ENCODE measurements at regions not wholly inside any gene's neighbourhood (a gene's known extent, or its start where the extent isn't known, plus 50 kb on each side); places are given as distances from the start of the nearest gene placed in this dataset.

DNA sequence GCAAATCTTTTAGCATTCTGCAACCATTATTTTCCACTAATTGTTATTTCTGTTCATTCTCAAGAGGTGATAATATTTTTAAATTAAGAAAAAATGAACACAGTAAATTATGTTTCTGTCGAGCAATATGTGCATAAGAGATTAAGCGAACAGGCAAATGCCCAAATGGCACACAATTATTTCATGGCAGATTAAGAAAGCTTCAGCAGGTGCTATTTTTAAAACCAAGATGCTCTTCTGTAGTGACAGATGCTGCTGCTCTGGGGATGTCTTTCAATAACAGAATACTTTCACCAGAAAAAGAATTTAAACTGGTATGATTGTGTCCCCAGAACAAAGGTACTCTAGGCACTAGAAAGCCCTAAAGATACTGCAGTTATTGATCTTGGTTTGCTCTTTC lies 412.7 kb upstream of the SORCS1 start:
- Histone ChIP-seq H3K4me2 (no peak overlapping the region), H3K9me2 (ENCODE audit: insufficient read depth) (no peaks in the 10 kb centered on the region), H3K4me3 (no peak overlapping the region), H3F3A (replicated peaks; ENCODE audit: low read depth) (no peaks in the 10 kb centered on the region), H3K27me3 (ENCODE audit: insufficient read depth) (no peaks in the 10 kb centered on the region), H3K79me2 (replicated peaks; ENCODE audit: insufficient read depth) (no peaks in the 10 kb centered on the region), H4K20me1 (replicated peaks; ENCODE audit: insufficient read depth) (no peaks in the 10 kb centered on the region), H3K4me1 (ENCODE audit: insufficient read depth) (no peaks in the 10 kb centered on the region), H3K36me3 (ENCODE audit: insufficient read depth) (no peaks in the 10 kb centered on the region), H2AFZ (no peak overlapping the region), H3K27ac (ENCODE audit: low read depth) (no peak overlapping the region)
- Mint-ChIP-seq H3K4me1 (no peaks in the 10 kb centered on the region), H3K36me3 (ENCODE audit: low read depth) (no peaks in the 10 kb centered on the region), H3K9me3 (no peaks in the 10 kb centered on the region), H3K27ac (no peak overlapping the region), H3K27me3 (ENCODE audit: insufficient read depth, low read depth, poor library complexity) (no peaks in the 10 kb centered on the region), H3K4me3 (no peak overlapping the region)
- no peak for TF ChIP-seq STAT1 (IDR thresholded peaks at IDR 0.05; ENCODE audit: unreplicated experiment)
- DNase-seq (ENCODE audit: low spot score) = no peak
- ATAC-seq = no peak

DNA sequence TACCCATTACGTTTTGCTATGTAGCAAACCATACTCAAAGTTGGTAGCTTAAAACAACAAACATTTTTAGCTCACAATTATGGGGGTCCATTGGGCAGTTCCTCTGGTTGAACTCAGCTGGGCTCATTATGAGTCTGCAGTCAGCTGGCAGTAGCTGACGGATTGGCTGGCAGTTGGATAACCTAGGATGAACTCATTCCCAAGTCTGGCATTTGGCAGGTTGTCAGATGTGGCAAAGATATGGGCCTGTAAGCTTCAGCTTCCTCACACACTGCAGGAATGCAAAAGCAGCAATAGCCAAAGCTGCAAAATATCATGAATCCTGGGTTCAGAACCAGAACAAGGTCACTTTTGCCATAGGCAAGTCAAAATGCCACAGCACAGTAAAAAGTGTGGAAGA lies 412.2 kb upstream of the SORCS1 start:
- Histone ChIP-seq H3K27me3 (ENCODE audit: insufficient read depth) (no peaks in the 10 kb centered on the region), H3K9me2 (ENCODE audit: insufficient read depth) (no peaks in the 10 kb centered on the region), H2AFZ (no peak overlapping the region), H3K4me2 (no peak overlapping the region), H3K79me2 (replicated peaks; ENCODE audit: insufficient read depth) (no peaks in the 10 kb centered on the region), H3K4me1 (ENCODE audit: insufficient read depth) (no peaks in the 10 kb centered on the region), H4K20me1 (replicated peaks; ENCODE audit: insufficient read depth) (no peaks in the 10 kb centered on the region), H3F3A (replicated peaks; ENCODE audit: low read depth) (no peaks in the 10 kb centered on the region), H3K4me3 (no peak overlapping the region), H3K27ac (ENCODE audit: low read depth) (no peak overlapping the region), H3K36me3 (ENCODE audit: insufficient read depth) (no peaks in the 10 kb centered on the region)
- H3K27ac Mint-ChIP-seq = no peak overlapping the region
- no peaks in the 10 kb centered on the region for H3K9me3 Mint-ChIP-seq
- H3K4me1 Mint-ChIP-seq = no peaks in the 10 kb centered on the region
- H3K27me3 Mint-ChIP-seq (ENCODE audit: insufficient read depth, low read depth, poor library complexity) = no peaks in the 10 kb centered on the region
- ATAC-seq = no peak
- H3K4me3 Mint-ChIP-seq = no peak overlapping the region
- DNase-seq (ENCODE audit: low spot score) = no peak
- no peaks in the 10 kb centered on the region for H3K36me3 Mint-ChIP-seq (ENCODE audit: low read depth)
- no peak for TF ChIP-seq ZNF331 (CRISPR knock-in tag; IDR thresholded peaks at IDR 0.05; ENCODE audit: low read depth)
- no peak for TF ChIP-seq STAT1 (IDR thresholded peaks at IDR 0.05; ENCODE audit: unreplicated experiment)
- TF ChIP-seq, protein P1, sequence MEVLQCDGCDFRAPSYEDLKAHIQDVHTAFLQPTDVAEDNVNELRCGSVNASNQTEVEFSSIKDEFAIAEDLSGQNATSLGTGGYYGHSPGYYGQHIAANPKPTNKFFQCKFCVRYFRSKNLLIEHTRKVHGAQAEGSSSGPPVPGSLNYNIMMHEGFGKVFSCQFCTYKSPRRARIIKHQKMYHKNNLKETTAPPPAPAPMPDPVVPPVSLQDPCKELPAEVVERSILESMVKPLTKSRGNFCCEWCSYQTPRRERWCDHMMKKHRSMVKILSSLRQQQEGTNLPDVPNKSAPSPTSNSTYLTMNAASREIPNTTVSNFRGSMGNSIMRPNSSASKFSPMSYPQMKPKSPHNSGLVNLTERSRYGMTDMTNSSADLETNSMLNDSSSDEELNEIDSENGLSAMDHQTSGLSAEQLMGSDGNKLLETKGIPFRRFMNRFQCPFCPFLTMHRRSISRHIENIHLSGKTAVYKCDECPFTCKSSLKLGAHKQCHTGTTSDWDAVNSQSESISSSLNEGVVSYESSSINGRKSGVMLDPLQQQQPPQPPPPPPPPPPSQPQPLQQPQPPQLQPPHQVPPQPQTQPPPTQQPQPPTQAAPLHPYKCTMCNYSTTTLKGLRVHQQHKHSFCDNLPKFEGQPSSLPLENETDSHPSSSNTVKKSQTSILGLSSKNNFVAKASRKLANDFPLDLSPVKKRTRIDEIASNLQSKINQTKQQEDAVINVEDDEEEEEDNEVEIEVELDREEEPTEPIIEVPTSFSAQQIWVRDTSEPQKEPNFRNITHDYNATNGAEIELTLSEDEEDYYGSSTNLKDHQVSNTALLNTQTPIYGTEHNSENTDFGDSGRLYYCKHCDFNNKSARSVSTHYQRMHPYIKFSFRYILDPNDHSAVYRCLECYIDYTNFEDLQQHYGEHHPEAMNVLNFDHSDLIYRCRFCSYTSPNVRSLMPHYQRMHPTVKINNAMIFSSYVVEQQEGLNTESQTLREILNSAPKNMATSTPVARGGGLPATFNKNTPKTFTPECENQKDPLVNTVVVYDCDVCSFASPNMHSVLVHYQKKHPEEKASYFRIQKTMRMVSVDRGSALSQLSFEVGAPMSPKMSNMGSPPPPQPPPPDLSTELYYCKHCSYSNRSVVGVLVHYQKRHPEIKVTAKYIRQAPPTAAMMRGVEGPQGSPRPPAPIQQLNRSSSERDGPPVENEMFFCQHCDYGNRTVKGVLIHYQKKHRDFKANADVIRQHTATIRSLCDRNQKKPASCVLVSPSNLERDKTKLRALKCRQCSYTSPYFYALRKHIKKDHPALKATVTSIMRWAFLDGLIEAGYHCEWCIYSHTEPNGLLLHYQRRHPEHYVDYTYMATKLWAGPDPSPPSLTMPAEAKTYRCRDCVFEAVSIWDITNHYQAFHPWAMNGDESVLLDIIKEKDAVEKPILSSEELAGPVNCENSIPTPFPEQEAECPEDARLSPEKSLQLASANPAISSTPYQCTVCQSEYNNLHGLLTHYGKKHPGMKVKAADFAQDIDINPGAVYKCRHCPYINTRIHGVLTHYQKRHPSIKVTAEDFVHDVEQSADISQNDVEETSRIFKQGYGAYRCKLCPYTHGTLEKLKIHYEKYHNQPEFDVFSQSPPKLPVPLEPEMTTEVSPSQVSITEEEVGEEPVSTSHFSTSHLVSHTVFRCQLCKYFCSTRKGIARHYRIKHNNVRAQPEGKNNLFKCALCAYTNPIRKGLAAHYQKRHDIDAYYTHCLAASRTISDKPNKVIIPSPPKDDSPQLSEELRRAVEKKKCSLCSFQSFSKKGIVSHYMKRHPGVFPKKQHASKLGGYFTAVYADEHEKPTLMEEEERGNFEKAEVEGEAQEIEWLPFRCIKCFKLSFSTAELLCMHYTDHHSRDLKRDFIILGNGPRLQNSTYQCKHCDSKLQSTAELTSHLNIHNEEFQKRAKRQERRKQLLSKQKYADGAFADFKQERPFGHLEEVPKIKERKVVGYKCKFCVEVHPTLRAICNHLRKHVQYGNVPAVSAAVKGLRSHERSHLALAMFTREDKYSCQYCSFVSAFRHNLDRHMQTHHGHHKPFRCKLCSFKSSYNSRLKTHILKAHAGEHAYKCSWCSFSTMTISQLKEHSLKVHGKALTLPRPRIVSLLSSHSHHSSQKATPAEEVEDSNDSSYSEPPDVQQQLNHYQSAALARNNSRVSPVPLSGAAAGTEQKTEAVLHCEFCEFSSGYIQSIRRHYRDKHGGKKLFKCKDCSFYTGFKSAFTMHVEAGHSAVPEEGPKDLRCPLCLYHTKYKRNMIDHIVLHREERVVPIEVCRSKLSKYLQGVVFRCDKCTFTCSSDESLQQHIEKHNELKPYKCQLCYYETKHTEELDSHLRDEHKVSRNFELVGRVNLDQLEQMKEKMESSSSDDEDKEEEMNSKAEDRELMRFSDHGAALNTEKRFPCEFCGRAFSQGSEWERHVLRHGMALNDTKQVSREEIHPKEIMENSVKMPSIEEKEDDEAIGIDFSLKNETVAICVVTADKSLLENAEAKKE (CRISPR knock-in tag; IDR thresholded peaks at IDR 0.05) = no peak
- TF ChIP-seq, protein P2, sequence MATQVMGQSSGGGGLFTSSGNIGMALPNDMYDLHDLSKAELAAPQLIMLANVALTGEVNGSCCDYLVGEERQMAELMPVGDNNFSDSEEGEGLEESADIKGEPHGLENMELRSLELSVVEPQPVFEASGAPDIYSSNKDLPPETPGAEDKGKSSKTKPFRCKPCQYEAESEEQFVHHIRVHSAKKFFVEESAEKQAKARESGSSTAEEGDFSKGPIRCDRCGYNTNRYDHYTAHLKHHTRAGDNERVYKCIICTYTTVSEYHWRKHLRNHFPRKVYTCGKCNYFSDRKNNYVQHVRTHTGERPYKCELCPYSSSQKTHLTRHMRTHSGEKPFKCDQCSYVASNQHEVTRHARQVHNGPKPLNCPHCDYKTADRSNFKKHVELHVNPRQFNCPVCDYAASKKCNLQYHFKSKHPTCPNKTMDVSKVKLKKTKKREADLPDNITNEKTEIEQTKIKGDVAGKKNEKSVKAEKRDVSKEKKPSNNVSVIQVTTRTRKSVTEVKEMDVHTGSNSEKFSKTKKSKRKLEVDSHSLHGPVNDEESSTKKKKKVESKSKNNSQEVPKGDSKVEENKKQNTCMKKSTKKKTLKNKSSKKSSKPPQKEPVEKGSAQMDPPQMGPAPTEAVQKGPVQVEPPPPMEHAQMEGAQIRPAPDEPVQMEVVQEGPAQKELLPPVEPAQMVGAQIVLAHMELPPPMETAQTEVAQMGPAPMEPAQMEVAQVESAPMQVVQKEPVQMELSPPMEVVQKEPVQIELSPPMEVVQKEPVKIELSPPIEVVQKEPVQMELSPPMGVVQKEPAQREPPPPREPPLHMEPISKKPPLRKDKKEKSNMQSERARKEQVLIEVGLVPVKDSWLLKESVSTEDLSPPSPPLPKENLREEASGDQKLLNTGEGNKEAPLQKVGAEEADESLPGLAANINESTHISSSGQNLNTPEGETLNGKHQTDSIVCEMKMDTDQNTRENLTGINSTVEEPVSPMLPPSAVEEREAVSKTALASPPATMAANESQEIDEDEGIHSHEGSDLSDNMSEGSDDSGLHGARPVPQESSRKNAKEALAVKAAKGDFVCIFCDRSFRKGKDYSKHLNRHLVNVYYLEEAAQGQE (IDR thresholded peaks at IDR 0.05; ENCODE audit: unreplicated experiment) = no peak
- TF ChIP-seq CREB1 (CRISPR knock-in tag; IDR thresholded peaks at IDR 0.05; ENCODE audit: low read depth) = no peak
- no peak for TF ChIP-seq CTCF (conservative IDR thresholded peaks at IDR 0.05; ENCODE audit: low read depth in 2 of 2)
- no peak for TF ChIP-seq ETS1 (IDR thresholded peaks at IDR 0.05)
- TF ChIP-seq EZH2 (IDR thresholded peaks at IDR 0.05; ENCODE audit: low read depth, unreplicated experiment) = no peak
- TF ChIP-seq POLR2AphosphoS5 (IDR thresholded peaks at IDR 0.05; ENCODE audit: low read depth) = no peak
- no peak for TF ChIP-seq JUNB (IDR thresholded peaks at IDR 0.05; ENCODE audit: unreplicated experiment)

Data from GM23338 (cell line).